Neural cell (in vitro differentiated cells): ENCODE measurements at regions not wholly inside any gene's neighbourhood (a gene's known extent, or its start where the extent isn't known, plus 50 kb on each side); places are given as distances from the start of the nearest gene placed in this dataset.

Experiments
- H2AFZ ChIP-seq: fragments of 200-600, 300-800 bp; sonication (generic), shearing (Covaris generic); 2 replicates; pipeline ENCODE4 v1.6.0; 2014; ENCODE audit warnings: low read depth, mild to moderate bottlenecking, antibody characterized with exemption, low read length, moderate library complexity
- H3F3A ChIP-seq: fragments of 200-600 bp; shearing (Covaris generic); 2 replicates; pipeline ENCODE4 v1.6.1; 2016; ENCODE audit warnings: mild to moderate bottlenecking, moderate library complexity, mixed read lengths, antibody characterized with exemption, low read length; ENCODE audit not compliant: insufficient read depth, poor library complexity, severe bottlenecking
- H3K27ac ChIP-seq: fragments of 200-600, 300-800 bp; sonication (generic), shearing (Covaris generic); 2 replicates; pipeline ENCODE4 v1.5.1; 2014; ENCODE audit warnings: mild to moderate bottlenecking, low read length, moderate library complexity
- H3K27me3 ChIP-seq: fragments of 300-800, 200-600 bp; sonication (generic), shearing (Covaris generic); 2 replicates; pipeline ENCODE4 v1.6.0; 2014; ENCODE audit warnings: mild to moderate bottlenecking, low read depth, low read length, moderate library complexity; ENCODE audit not compliant: insufficient read depth
- H3K36me3 ChIP-seq: fragments of 300-800, 200-600 bp; sonication (generic), shearing (Covaris generic); 2 replicates; pipeline ENCODE4 v1.5.1; 2014; ENCODE audit warnings: mild to moderate bottlenecking, antibody characterized with exemption, low read length, moderate library complexity; ENCODE audit not compliant: insufficient read depth
- H3K4me2 ChIP-seq: fragments of 300-800, 200-600 bp; sonication (generic), shearing (Covaris generic); 2 replicates; pipeline ENCODE4 v1.6.0; 2014; ENCODE audit warnings: mild to moderate bottlenecking, low read length
- H3K4me3 ChIP-seq: fragments of 300-800, 200-600 bp; sonication (generic), shearing (Covaris generic); 2 replicates; pipeline ENCODE4 v1.5.1; 2014; ENCODE audit warnings: mild to moderate bottlenecking, low read length, moderate library complexity
- H3K79me2 ChIP-seq: fragments of 200-600 bp; shearing (Covaris generic); replicated peaks from 2 replicates; pipeline ENCODE4 v1.6.0; 2014; ENCODE audit warnings: mild to moderate bottlenecking, low read length, moderate library complexity; ENCODE audit not compliant: insufficient read depth
- H3K9ac ChIP-seq: fragments of 300-800, 200-600 bp; sonication (generic), shearing (Covaris generic); 2 replicates; pipeline ENCODE4 v1.6.1; 2016; ENCODE audit warnings: mild to moderate bottlenecking, low read length, mixed read lengths
- H3K9me2 ChIP-seq: fragments of 200-600 bp; shearing (Covaris generic); 2 replicates; pipeline ENCODE4 v1.6.1; 2016; ENCODE audit warnings: mild to moderate bottlenecking, low read length, mixed read lengths; ENCODE audit not compliant: insufficient read depth
- H3K9me3 ChIP-seq: fragments of 200-600, 300-800 bp; sonication (generic), shearing (Covaris generic); 2 replicates; pipeline ENCODE4 v1.6.1; 2016; ENCODE audit warnings: mild to moderate bottlenecking, mixed run types, low read length, moderate library complexity, mixed read lengths
- H4K20me1 ChIP-seq: fragments of 200-600 bp; shearing (Covaris generic); 2 replicates; pipeline ENCODE4 v1.6.1; 2016; ENCODE audit warnings: mild to moderate bottlenecking, mixed run types; ENCODE audit not compliant: insufficient read depth
- CTCF ChIP-seq: fragments of 450-650 bp; IDR thresholded peaks from 2 replicates; pipeline ENCODE4 v1.5.1; 2014; ENCODE audit warnings: antibody characterized with exemption, mild to moderate bottlenecking, moderate library complexity; ENCODE audit not compliant: poor library complexity, severe bottlenecking
- EP300 ChIP-seq: fragments of 450-650 bp; conservative IDR thresholded peaks from 2 replicates; pipeline ENCODE4 v1.6.1; 2014; ENCODE audit warnings: antibody characterized with exemption, mild to moderate bottlenecking, moderate library complexity; ENCODE audit not compliant: poor library complexity, severe bottlenecking
- EZH2 ChIP-seq: fragments of 200-600, 300-800 bp; shearing (Covaris generic), sonication (generic); IDR thresholded peaks from 2 replicates; pipeline ENCODE4 v1.6.1; 2014; ENCODE audit warnings: antibody characterized with exemption, low read length, borderline replicate concordance, mild to moderate bottlenecking; ENCODE audit not compliant: insufficient read depth, poor library complexity, severe bottlenecking
- MXI1 ChIP-seq: fragments of 450-650 bp; conservative IDR thresholded peaks from 2 replicates; pipeline ENCODE4 v1.6.1; 2014; ENCODE audit warnings: antibody characterized with exemption, mild to moderate bottlenecking; ENCODE audit not compliant: poor library complexity, severe bottlenecking
- POLR2AphosphoS5 ChIP-seq: IDR thresholded peaks from 2 replicates; pipeline ENCODE4 v1.6.1; 2012
- RAD21 ChIP-seq: fragments of 450-650 bp; conservative IDR thresholded peaks from 2 replicates; pipeline ENCODE4 v1.6.1; 2014; ENCODE audit warnings: antibody characterized with exemption, mild to moderate bottlenecking, moderate library complexity
- SMC3 ChIP-seq: fragments of 450-650 bp; conservative IDR thresholded peaks from 2 replicates; pipeline ENCODE4 v1.6.1; 2014; ENCODE audit warnings: antibody characterized with exemption, mild to moderate bottlenecking, moderate library complexity; ENCODE audit not compliant: poor library complexity
- TAF1 ChIP-seq: IDR thresholded peaks from 2 replicates; pipeline ENCODE4 v1.6.1; 2012; ENCODE audit warnings: low read depth
- TF ChIP-seq, protein P1 (sequence below): IDR thresholded peaks from 2 replicates; pipeline ENCODE4 v1.6.1; 2012; ENCODE audit warnings: borderline replicate concordance

- Histone ChIP-seq H3K27me3 (no peaks in the 10 kb centered on the region), H3K9ac (no peak overlapping the region), H3K27ac (no peak overlapping the region), H3K79me2 (no peaks in the 10 kb centered on the region), H3K36me3 (no peaks in the 10 kb centered on the region), H3K4me2 (no peak overlapping the region), H3F3A (no peaks in the 10 kb centered on the region), H4K20me1 (no peaks in the 10 kb centered on the region), H3K9me3 (no peaks in the 10 kb centered on the region), H2AFZ (no peak overlapping the region), H3K4me3 (no peak overlapping the region), H3K9me2 (no peaks in the 10 kb centered on the region)
- TF ChIP-seq EP300 = no peak
- TF ChIP-seq POLR2AphosphoS5 = no peak
- TF ChIP-seq EZH2 = no peak
- no peak for TF ChIP-seq CTCF
- no peak for TF ChIP-seq TAF1
- TF ChIP-seq, protein P1, sequence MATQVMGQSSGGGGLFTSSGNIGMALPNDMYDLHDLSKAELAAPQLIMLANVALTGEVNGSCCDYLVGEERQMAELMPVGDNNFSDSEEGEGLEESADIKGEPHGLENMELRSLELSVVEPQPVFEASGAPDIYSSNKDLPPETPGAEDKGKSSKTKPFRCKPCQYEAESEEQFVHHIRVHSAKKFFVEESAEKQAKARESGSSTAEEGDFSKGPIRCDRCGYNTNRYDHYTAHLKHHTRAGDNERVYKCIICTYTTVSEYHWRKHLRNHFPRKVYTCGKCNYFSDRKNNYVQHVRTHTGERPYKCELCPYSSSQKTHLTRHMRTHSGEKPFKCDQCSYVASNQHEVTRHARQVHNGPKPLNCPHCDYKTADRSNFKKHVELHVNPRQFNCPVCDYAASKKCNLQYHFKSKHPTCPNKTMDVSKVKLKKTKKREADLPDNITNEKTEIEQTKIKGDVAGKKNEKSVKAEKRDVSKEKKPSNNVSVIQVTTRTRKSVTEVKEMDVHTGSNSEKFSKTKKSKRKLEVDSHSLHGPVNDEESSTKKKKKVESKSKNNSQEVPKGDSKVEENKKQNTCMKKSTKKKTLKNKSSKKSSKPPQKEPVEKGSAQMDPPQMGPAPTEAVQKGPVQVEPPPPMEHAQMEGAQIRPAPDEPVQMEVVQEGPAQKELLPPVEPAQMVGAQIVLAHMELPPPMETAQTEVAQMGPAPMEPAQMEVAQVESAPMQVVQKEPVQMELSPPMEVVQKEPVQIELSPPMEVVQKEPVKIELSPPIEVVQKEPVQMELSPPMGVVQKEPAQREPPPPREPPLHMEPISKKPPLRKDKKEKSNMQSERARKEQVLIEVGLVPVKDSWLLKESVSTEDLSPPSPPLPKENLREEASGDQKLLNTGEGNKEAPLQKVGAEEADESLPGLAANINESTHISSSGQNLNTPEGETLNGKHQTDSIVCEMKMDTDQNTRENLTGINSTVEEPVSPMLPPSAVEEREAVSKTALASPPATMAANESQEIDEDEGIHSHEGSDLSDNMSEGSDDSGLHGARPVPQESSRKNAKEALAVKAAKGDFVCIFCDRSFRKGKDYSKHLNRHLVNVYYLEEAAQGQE = no peak
- TF ChIP-seq SMC3 = no peak
- TF ChIP-seq RAD21 = no peak
- TF ChIP-seq MXI1 = no peak
Observed at GRCh38 chr7:88437132-88437531, 130.4 kb upstream of the STEAP4 start.

GRCh38 chr7:88432301-88432700 is 125.6 kb upstream of the STEAP4 start:
- Histone ChIP-seq H4K20me1 (no peaks in the 10 kb centered on the region), H3K4me3 (no peak overlapping the region), H3F3A (no peaks in the 10 kb centered on the region), H3K9me3 (no peaks in the 10 kb centered on the region), H3K4me2 (no peak overlapping the region), H3K27me3 (no peaks in the 10 kb centered on the region), H3K9me2 (no peaks in the 10 kb centered on the region), H3K79me2 (no peaks in the 10 kb centered on the region), H3K36me3 (no peaks in the 10 kb centered on the region), H3K9ac (no peak overlapping the region), H3K27ac (peak overlapping the region; percentile 38), H2AFZ (no peak overlapping the region)
- TF ChIP-seq CTCF (no peak), EZH2 (no peak), SMC3 (no peak), MXI1 (no peak), EP300 (no peak), TAF1 (no peak), POLR2AphosphoS5 (peak; percentile 22), RAD21 (no peak)
- TF ChIP-seq, protein P1 = peak; percentile 21
